Psoas muscle (tissue), 7 donors: ENCODE measurements at regions not wholly inside any gene's neighbourhood (a gene's known extent, or its start where the extent isn't known, plus 50 kb on each side); places are given as distances from the start of the nearest gene placed in this dataset.

Source experiments
- ATAC-seq, 4 donors: fragments of 200-7000 bp; cut with Tn5 transposase; one replicate each; pipeline ENCODE4 v1.9.1; 2020; ENCODE audit warnings: moderate library complexity in 3 of 4, mild to moderate bottlenecking in 2 of 4
- DNase-seq, 2 donors: peaks; one replicate each; pipeline ENCODE4 v3.0.0-alpha.2; 2020
- H3K27ac ChIP-seq: fragments of 200-600 bp; one replicate; pipeline ENCODE4 v1.8.0; 2022
- H3K27me3 ChIP-seq, 3 donors: fragments of 200-600 bp in 1 of 3; one replicate each; pipeline versions ENCODE4 v1.6.1 to v1.8.0; 2013 to 2022; ENCODE audit warnings: low read length in 2 of 3, mild to moderate bottlenecking in 2 of 3, moderate library complexity in 1 of 3; ENCODE audit not compliant: insufficient read depth in 3 of 3
- H3K36me3 ChIP-seq, 2 donors: fragments of 200-600 bp in 1 of 2; one replicate each; pipeline versions ENCODE4 v1.6.1 to v1.8.0; 2013 to 2022; ENCODE audit warnings: low read depth in 1 of 2, mild to moderate bottlenecking in 1 of 2, moderate library complexity in 1 of 2; ENCODE audit not compliant: insufficient read depth in 1 of 2
- H3K4me1 ChIP-seq: fragments of 200-600 bp; one replicate; pipeline ENCODE4 v1.8.0; 2022
- H3K4me3 ChIP-seq: fragments of 200-600 bp; one replicate; pipeline ENCODE4 v1.8.0; 2022; ENCODE audit warnings: mild to moderate bottlenecking
- H3K9me3 ChIP-seq: fragments of 200-600 bp; one replicate; pipeline ENCODE4 v1.8.0; 2022
- WGBS, 3 donors: extraction: QIAGEN DNeasy Blood & Tissue Kit; methylation state at CpG; one replicate each; pipeline versions ENCODE4 v1.1.6 to v1.1.7; 2013; 5-methylcytosine and 5-hydroxymethylcytosine counted together
- intact Hi-C, 2 donors: fragments of 100-400 bp; cut with DNase I; formaldehyde crosslinking; loops; one replicate each; pipeline versions ENCODE4 v1.11.0 to v1.14.2; 2022
- TF ChIP-seq, protein P1 (sequence below): fragments of 200-600 bp; IDR thresholded peaks from one replicate; pipeline ENCODE4 v1.8.0; 2022; ENCODE audit warnings: antibody characterized with exemption
- donor health status: healthy with polysubstance abuse.
- donor health status: DM: no; HTN: no; CAD: no; lungs with moderate emphysema.
- donor health status: Bipolar disorder and iron deficiency.
- donor health status: healthy.
- donor health status: DM: yes; HTN: yes; CAD: no.
- donor health status: DM: no; HTN: no; CAD: no.
- donor health status: DM: yes; HTN: yes; CAD: no.

DNA sequence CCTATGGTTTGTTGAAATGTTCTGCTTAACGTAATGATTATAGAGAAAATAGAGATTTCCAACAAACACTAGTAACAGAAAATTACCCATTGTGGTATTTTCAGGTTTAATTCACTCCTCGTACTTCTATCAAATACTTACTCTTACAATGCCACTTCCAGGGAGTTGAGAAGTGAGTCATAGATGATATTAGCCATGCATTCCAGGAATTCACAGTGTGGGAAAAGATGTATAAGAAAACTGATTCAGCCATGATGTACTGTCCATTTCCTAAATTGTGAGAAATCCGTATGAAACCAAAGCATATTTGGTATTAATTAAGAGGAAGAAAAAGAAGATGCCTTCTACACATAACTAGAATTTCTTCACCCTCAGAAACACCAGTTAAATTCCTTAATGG lies 1854.6 kb upstream of the WWC1 start:
- Histone ChIP-seq H3K27me3 (no peaks in the 10 kb centered on the region), H3K4me3 (no peak overlapping the region), H3K9me3 (no peaks in the 10 kb centered on the region), H3K36me3 (no peaks in the 10 kb centered on the region), H3K4me1 (no peaks in the 10 kb centered on the region), H3K27ac (no peak overlapping the region)
- TF ChIP-seq, protein P1, sequence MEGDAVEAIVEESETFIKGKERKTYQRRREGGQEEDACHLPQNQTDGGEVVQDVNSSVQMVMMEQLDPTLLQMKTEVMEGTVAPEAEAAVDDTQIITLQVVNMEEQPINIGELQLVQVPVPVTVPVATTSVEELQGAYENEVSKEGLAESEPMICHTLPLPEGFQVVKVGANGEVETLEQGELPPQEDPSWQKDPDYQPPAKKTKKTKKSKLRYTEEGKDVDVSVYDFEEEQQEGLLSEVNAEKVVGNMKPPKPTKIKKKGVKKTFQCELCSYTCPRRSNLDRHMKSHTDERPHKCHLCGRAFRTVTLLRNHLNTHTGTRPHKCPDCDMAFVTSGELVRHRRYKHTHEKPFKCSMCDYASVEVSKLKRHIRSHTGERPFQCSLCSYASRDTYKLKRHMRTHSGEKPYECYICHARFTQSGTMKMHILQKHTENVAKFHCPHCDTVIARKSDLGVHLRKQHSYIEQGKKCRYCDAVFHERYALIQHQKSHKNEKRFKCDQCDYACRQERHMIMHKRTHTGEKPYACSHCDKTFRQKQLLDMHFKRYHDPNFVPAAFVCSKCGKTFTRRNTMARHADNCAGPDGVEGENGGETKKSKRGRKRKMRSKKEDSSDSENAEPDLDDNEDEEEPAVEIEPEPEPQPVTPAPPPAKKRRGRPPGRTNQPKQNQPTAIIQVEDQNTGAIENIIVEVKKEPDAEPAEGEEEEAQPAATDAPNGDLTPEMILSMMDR, result no peak
- ATAC-seq, result no peak
- intact Hi-C loops, result no loop called here
- 26 to 38% (median 34%) methylated on average over 3 of the region's 3 CpGs for WGBS, 3 donors
- DNase-seq, result no peak

- no peaks in the 10 kb centered on the region for H3K36me3 ChIP-seq
- no peak overlapping the region for H3K27ac ChIP-seq
- TF ChIP-seq, protein P1, result no peak
- ATAC-seq (no peak), DNase-seq (no peak)
- no peaks in the 10 kb centered on the region for H3K9me3 ChIP-seq
- intact Hi-C loops, result no loop called here
- H3K27me3 ChIP-seq, result no peaks in the 10 kb centered on the region
- 94 to 99% (median 94%) methylated on average over 3 of the region's 3 CpGs for WGBS, 3 donors
- no peaks in the 10 kb centered on the region for H3K4me1 ChIP-seq
- H3K4me3 ChIP-seq, result no peak overlapping the region
Measured at GRCh38 chr5:166486348-166486747, 1805.1 kb upstream of the WWC1 start.

- Histone ChIP-seq H3K9me3 (no peaks in the 10 kb centered on the region), H3K4me3 (no peak overlapping the region), H3K36me3 (no peaks in the 10 kb centered on the region), H3K27ac (no peak overlapping the region), H3K4me1 (no peaks in the 10 kb centered on the region), H3K27me3 (no peaks in the 10 kb centered on the region)
- 73 to 79% (median 78%) methylated on average over 3 of the region's 3 CpGs for WGBS, 3 donors
- DNase-seq (no peak), ATAC-seq (no peak)
- intact Hi-C loops, result no loop called here
- TF ChIP-seq, protein P1, result no peak
Measured at GRCh38 chr5:166488560-166488959, 1802.9 kb upstream of the WWC1 start.

DNA sequence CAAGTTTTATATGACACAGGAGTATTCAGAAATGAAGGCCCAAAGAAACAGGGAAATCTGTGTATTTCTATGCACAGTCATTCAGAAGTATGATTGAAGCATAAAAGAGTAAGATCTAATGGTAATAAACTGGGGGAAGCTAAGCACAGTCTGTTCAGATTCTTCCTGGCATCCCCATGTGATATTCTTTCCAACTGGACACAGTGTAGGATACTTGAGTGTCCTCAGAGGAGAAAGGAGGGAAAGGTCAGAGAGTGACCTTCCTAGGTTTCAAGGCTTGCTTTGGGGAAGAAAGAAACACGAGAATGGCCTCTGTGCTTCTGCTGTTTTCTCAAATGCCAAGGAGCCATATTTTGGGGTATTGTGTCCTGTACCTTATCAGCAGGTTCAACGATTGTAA lies 1798.4 kb upstream of the WWC1 start:
- intact Hi-C loops, result no loop called here
- 49 to 59% (median 53%) methylated on average over 2 of the region's 2 CpGs for WGBS, 3 donors
- ATAC-seq (no peak), DNase-seq (no peak)
- H3K36me3 ChIP-seq, result no peaks in the 10 kb centered on the region
- TF ChIP-seq, protein P1, result no peak
- no peak overlapping the region for H3K27ac ChIP-seq
- no peaks in the 10 kb centered on the region for H3K9me3 ChIP-seq
- no peak overlapping the region for H3K4me3 ChIP-seq
- no peaks in the 10 kb centered on the region for H3K4me1 ChIP-seq
- no peaks in the 10 kb centered on the region for H3K27me3 ChIP-seq

- 75 to 78% (median 76%) methylated on average over 7 of the region's 7 CpGs for WGBS, 3 donors
- ATAC-seq (no peak), DNase-seq (no peak)
- no peaks in the 10 kb centered on the region for H3K9me3 ChIP-seq
- TF ChIP-seq, protein P1, result no peak
- no peak overlapping the region for H3K27ac ChIP-seq
- no peaks in the 10 kb centered on the region for H3K36me3 ChIP-seq
- no peaks in the 10 kb centered on the region for H3K27me3 ChIP-seq
- intact Hi-C loops, result no loop called here
- no peaks in the 10 kb centered on the region for H3K4me1 ChIP-seq
- no peak overlapping the region for H3K4me3 ChIP-seq
Measured at GRCh38 chr5:166493612-166494011, 1797.8 kb upstream of the WWC1 start.
